ENCODE measurements at regions not wholly inside any gene's neighbourhood (a gene's known extent, or its start where the extent isn't known, plus 50 kb on each side); places are given as distances from the start of the nearest gene placed in this dataset.

DNA sequence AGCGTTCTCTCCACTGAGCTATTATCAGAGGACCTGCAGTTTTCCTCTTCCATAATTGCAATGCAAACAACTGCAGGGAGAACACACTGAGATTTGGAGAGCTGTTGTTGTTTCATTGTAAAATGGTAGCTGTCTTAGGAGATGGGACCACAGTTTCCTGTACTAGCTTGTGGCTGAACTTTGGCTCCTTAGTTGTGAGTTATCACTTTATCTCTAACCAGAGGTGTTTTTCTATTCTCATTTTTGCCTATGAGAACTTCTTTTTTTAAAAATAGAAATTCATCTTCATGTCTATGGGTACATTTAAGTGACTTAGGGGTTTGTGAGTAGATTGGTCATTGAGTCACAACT is 216.5 kb downstream of the SLC38A4 start:
- TF ChIP-seq, protein P1, sequence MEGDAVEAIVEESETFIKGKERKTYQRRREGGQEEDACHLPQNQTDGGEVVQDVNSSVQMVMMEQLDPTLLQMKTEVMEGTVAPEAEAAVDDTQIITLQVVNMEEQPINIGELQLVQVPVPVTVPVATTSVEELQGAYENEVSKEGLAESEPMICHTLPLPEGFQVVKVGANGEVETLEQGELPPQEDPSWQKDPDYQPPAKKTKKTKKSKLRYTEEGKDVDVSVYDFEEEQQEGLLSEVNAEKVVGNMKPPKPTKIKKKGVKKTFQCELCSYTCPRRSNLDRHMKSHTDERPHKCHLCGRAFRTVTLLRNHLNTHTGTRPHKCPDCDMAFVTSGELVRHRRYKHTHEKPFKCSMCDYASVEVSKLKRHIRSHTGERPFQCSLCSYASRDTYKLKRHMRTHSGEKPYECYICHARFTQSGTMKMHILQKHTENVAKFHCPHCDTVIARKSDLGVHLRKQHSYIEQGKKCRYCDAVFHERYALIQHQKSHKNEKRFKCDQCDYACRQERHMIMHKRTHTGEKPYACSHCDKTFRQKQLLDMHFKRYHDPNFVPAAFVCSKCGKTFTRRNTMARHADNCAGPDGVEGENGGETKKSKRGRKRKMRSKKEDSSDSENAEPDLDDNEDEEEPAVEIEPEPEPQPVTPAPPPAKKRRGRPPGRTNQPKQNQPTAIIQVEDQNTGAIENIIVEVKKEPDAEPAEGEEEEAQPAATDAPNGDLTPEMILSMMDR (IDR thresholded peaks at IDR 0.05): no peak
- TF ChIP-seq POLR2A (IDR thresholded peaks at IDR 0.05): no peak
